ENCODE measurements at regions not wholly inside any gene's neighbourhood (a gene's known extent, or its start where the extent isn't known, plus 50 kb on each side); places are given as distances from the start of the nearest gene placed in this dataset.

GRCh38 chr6:93829009-93829408, 409.6 kb upstream of the EPHA7 start:
- TF ChIP-seq POLR2AphosphoS5 (IDR thresholded peaks at IDR 0.05; ENCODE audit: low read depth, low read length) (no peak), REST (IDR thresholded peaks at IDR 0.05; ENCODE audit: insufficient read depth in 1 of 2, low read depth in 2 of 2, low read length in 2 of 2) (no peak), TAF1 (IDR thresholded peaks at IDR 0.05; ENCODE audit: borderline replicate concordance, insufficient read depth, low read length) (no peak)

All from PFSK-1 (cell line).